HepG2 (cell line): ENCODE measurements at regions not wholly inside any gene's neighbourhood (a gene's known extent, or its start where the extent isn't known, plus 50 kb on each side); places are given as distances from the start of the nearest gene placed in this dataset.

Experiments
- ATAC-seq: fragments of 200-7000 bp; cut with Tn5 transposase; 3 replicates; pipeline ENCODE4 v1.9.1; 2020; ENCODE audit warnings: mild to moderate bottlenecking, moderate library complexity
- BruUV-seq: library from RNA; stranded (reverse); fragments of 400-500 nt; replicated peaks from 2 replicates; lab custom pipeline; 2021; lab: Mats Ljungman, UMichigan
- CTCF ChIA-PET: fragments of 300-600 bp; formaldehyde crosslinking; extraction: SDS; loops from one replicate; lab custom pipeline; 2021; ENCODE audit warnings: low total read pairs, inconsistent platforms, low intra/inter-chr PET ratio; lab: Yijun Ruan, JAX
- POLR2A ChIA-PET: fragments of 350-600 bp; sonication (Branson Sonifier 250); formaldehyde crosslinking; loops from one replicate; lab custom pipeline; 2020; ENCODE audit warnings: antibody characterized with exemption, inconsistent platforms; lab: Yijun Ruan, JAX
- DNase-seq: peaks from one replicate; pipeline ENCODE4 v3.0.0-alpha.2; 2015; ENCODE audit warnings: low spot score
- FAIRE-seq: peaks from 3 replicates; lab custom pipeline; 2011; peaks lifted over from hg19 to GRCh38; lab: Jason Lieb, UNC
- H2AFZ ChIP-seq: one replicate; pipeline ENCODE4 v1.6.1; 2011; ENCODE audit warnings: low read length, inconsistent platforms
- H3K27ac ChIP-seq: fragments of 300-600 bp; 3 replicates; pipeline ENCODE4 v1.8.0; 2011; ENCODE audit warnings: mixed run types, mild to moderate bottlenecking, mixed read lengths, low read length, inconsistent platforms; ENCODE audit not compliant: insufficient read depth; ENCODE audit errors: extremely low read length
- H3K27me3 ChIP-seq, 2 experiments: fragments of 200-600 bp in 1 of 2; 2 replicates in 1 of 2; 3 replicates in 1 of 2; pipeline versions ENCODE4 v1.6.0 to v1.8.0; 2011; ENCODE audit warnings: low read length in 2 of 2, mild to moderate bottlenecking in 2 of 2, moderate library complexity in 2 of 2, inconsistent platforms in 1 of 2; ENCODE audit not compliant: insufficient read depth in 2 of 2, control insufficient read depth in 1 of 2
- H3K36me3 ChIP-seq, 2 experiments: fragments of 200-600 bp in 1 of 2; replicated peaks in 1 of 2; 2 replicates in 1 of 2; 3 replicates in 1 of 2; pipeline versions ENCODE4 v1.5.1 to v1.8.0; 2011; ENCODE audit warnings: low read length in 2 of 2, inconsistent platforms in 1 of 2; ENCODE audit not compliant: insufficient read depth in 2 of 2, control insufficient read depth in 1 of 2
- H3K4me1 ChIP-seq: 2 replicates; pipeline ENCODE4 v1.5.1; 2012; ENCODE audit warnings: low read length, inconsistent platforms; ENCODE audit not compliant: insufficient read depth
- H3K4me2 ChIP-seq: 2 replicates; pipeline ENCODE4 v1.6.0; 2011; ENCODE audit warnings: low read depth, low read length, inconsistent platforms
- H3K4me3 ChIP-seq, 3 experiments: fragments of 200-600 bp in 1 of 3; sonication (generic), shearing (Covaris generic) in 1 of 3; replicated peaks in 1 of 3; 2 replicates each; pipeline ENCODE4 v1.5.1; 2011 to 2016; ENCODE audit warnings: low read length in 3 of 3, inconsistent platforms in 2 of 3, low read depth in 2 of 3, mild to moderate bottlenecking in 2 of 3, control low read depth in 1 of 3, mixed read lengths in 1 of 3; ENCODE audit not compliant: insufficient read depth in 1 of 3
- H3K79me2 ChIP-seq: one replicate; pipeline ENCODE4 v1.6.1; 2011; ENCODE audit warnings: low read length, inconsistent platforms; ENCODE audit not compliant: insufficient read depth
- H3K9ac ChIP-seq: 2 replicates; pipeline ENCODE4 v1.6.0; 2011; ENCODE audit warnings: mild to moderate bottlenecking, low read depth, low read length, inconsistent platforms; ENCODE audit not compliant: insufficient read depth
- H3K9me3 ChIP-seq: 2 replicates; pipeline ENCODE4 v1.5.1; 2012; ENCODE audit warnings: mild to moderate bottlenecking, low read length
- H4K20me1 ChIP-seq: 2 replicates; pipeline ENCODE4 v1.6.0; 2011; ENCODE audit warnings: inconsistent platforms, mild to moderate bottlenecking, low read length, moderate library complexity; ENCODE audit not compliant: insufficient read depth
- ARID2 ChIP-seq: sonication (generic); formaldehyde crosslinking; IDR thresholded peaks from 2 replicates; pipeline ENCODE4 v1.8.1; 2022; ENCODE audit warnings: mild to moderate bottlenecking, missing genetic modification reagents, borderline replicate concordance
- MTA3 ChIP-seq: sonication (generic); formaldehyde crosslinking; IDR thresholded peaks from 2 replicates; pipeline ENCODE4 v1.4.0; 2020; ENCODE audit warnings: missing genetic modification reagents
- PAF1 ChIP-seq: IDR thresholded peaks from 2 replicates; pipeline ENCODE4 v1.6.1; 2016; ENCODE audit warnings: missing genetic modification reagents, missing compliant biosample characterization
- SOX13 ChIP-seq, 3 experiments: fragments of 450-650 bp in 1 of 3; sonication (generic) in 1 of 3; formaldehyde crosslinking in 1 of 3; IDR thresholded peaks in 2 of 3; conservative IDR thresholded peaks in 1 of 3; 2 replicates each; pipeline versions ENCODE4 v1.5.0 to v1.6.1; 2016 to 2020; ENCODE audit warnings: antibody characterized with exemption in 1 of 3, mild to moderate bottlenecking in 1 of 3, missing compliant biosample characterization in 1 of 3, missing genetic modification reagents in 1 of 3, moderate library complexity in 1 of 3
- SRSF1 ChIP-seq: fragments of 200-400 bp; formaldehyde crosslinking; optimal IDR thresholded peaks from 2 replicates; pipeline ENCODE3; 2017; ENCODE audit warnings: mild to moderate bottlenecking, low read depth, low read length, moderate library complexity
- TGIF2 ChIP-seq: IDR thresholded peaks from 2 replicates; pipeline ENCODE4 v1.6.1; 2016; ENCODE audit warnings: control low read depth, missing compliant biosample characterization
- WIZ ChIP-seq: sonication (generic); formaldehyde crosslinking; IDR thresholded peaks from 2 replicates; pipeline ENCODE4 v1.5.1; 2020; ENCODE audit warnings: mild to moderate bottlenecking, missing genetic modification reagents
- ZBTB4 ChIP-seq: sonication (generic); formaldehyde crosslinking; IDR thresholded peaks from 2 replicates; pipeline ENCODE4 v1.4.0; 2020; ENCODE audit warnings: missing genetic modification reagents, mild to moderate bottlenecking, borderline replicate concordance
- ZNF143 ChIP-seq: sonication (generic); formaldehyde crosslinking; IDR thresholded peaks from 2 replicates; pipeline ENCODE4 v1.4.0; 2020; ENCODE audit warnings: missing genetic modification reagents
- ZNF430 ChIP-seq: sonication (generic); formaldehyde crosslinking; IDR thresholded peaks from 2 replicates; pipeline ENCODE4 v1.9.0; 2021; ENCODE audit warnings: mild to moderate bottlenecking, missing genetic modification reagents
- ZNF713 ChIP-seq: sonication (generic); formaldehyde crosslinking; IDR thresholded peaks from 2 replicates; pipeline ENCODE4 v1.4.0; 2020; ENCODE audit warnings: mild to moderate bottlenecking, missing genetic modification reagents
- ZNF790 ChIP-seq: sonication (generic); formaldehyde crosslinking; IDR thresholded peaks from 2 replicates; pipeline ENCODE4 v1.8.0; 2022; ENCODE audit warnings: missing genetic modification reagents, mild to moderate bottlenecking, borderline replicate concordance
- WGBS: methylation state at CpG from one replicate; pipeline ENCODE4 v1.1.6; 2017; ENCODE audit warnings: low lambda C conversion rate; 5-methylcytosine and 5-hydroxymethylcytosine counted together
- in situ Hi-C: cut with HindIII; loops from 2 replicates; pipeline ENCODE4 v1.10.0; 2017; ENCODE audit warnings: low pct_unique_long_range_greater_than_20kb; ENCODE audit not compliant: extremely low pct_ligation_motif_present
- intact Hi-C: fragments of 100-400 bp; cut with micrococcal nuclease; formaldehyde crosslinking; loops from one replicate; pipeline ENCODE4 v1.10.0; 2022; ENCODE audit not compliant: unreplicated experiment
- TF ChIP-seq, protein P1 (sequence below): sonication (generic); formaldehyde crosslinking; IDR thresholded peaks from 2 replicates; pipeline ENCODE4 v1.9.0; 2021; ENCODE audit warnings: missing genetic modification reagents, borderline replicate concordance

- Histone ChIP-seq H3K36me3 (no peaks in the 10 kb centered on the region), H3K4me1 (no peaks in the 10 kb centered on the region), H3K9me3 (no peaks in the 10 kb centered on the region), H3K27me3 (no peaks in the 10 kb centered on the region; a peak in 1 of 5 replicates), H3K27ac (no peak overlapping the region), H3K4me3 (no peak overlapping the region), H3K4me2 (no peak overlapping the region), H3K79me2 (no peaks in the 10 kb centered on the region), H3K9ac (no peak overlapping the region), H2AFZ (no peak overlapping the region), H4K20me1 (no peaks in the 10 kb centered on the region)
- no peak for DNase-seq
- CTCF ChIA-PET = no interaction called here
- WGBS = 0% methylated on average over 3 of the region's 3 CpGs
- TF ChIP-seq ZNF430 (CRISPR knock-in tag) = no peak
- no peak for TF ChIP-seq WIZ (CRISPR knock-in tag)
- no peak for TF ChIP-seq ARID2 (CRISPR knock-in tag)
- TF ChIP-seq ZNF790 = no peak
- no peak for TF ChIP-seq SRSF1
- TF ChIP-seq, protein P1, sequence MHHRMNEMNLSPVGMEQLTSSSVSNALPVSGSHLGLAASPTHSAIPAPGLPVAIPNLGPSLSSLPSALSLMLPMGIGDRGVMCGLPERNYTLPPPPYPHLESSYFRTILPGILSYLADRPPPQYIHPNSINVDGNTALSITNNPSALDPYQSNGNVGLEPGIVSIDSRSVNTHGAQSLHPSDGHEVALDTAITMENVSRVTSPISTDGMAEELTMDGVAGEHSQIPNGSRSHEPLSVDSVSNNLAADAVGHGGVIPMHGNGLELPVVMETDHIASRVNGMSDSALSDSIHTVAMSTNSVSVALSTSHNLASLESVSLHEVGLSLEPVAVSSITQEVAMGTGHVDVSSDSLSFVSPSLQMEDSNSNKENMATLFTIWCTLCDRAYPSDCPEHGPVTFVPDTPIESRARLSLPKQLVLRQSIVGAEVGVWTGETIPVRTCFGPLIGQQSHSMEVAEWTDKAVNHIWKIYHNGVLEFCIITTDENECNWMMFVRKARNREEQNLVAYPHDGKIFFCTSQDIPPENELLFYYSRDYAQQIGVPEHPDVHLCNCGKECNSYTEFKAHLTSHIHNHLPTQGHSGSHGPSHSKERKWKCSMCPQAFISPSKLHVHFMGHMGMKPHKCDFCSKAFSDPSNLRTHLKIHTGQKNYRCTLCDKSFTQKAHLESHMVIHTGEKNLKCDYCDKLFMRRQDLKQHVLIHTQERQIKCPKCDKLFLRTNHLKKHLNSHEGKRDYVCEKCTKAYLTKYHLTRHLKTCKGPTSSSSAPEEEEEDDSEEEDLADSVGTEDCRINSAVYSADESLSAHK (CRISPR knock-in tag) = no peak
- no peak for TF ChIP-seq ZNF143 (CRISPR knock-in tag)
- no peak for TF ChIP-seq PAF1
- no peak for TF ChIP-seq MTA3 (CRISPR knock-in tag)
- no peak for TF ChIP-seq ZBTB4 (CRISPR knock-in tag)
- no peak for TF ChIP-seq ZNF713 (CRISPR knock-in tag)
- no peak for TF ChIP-seq TGIF2
- no peak for TF ChIP-seq SOX13 (IDR thresholded peaks at IDR 0.05)
- TF ChIP-seq SOX13 (CRISPR knock-in tag; conservative IDR thresholded peaks at IDR 0.05 in 1 of 2, IDR thresholded peaks at IDR 0.05 in 1 of 2) = no peak
- no peak for ATAC-seq
- no peak for FAIRE-seq
- in situ Hi-C loops (no loop called here), intact Hi-C loops (no loop called here)
- POLR2A ChIA-PET = no interaction called here
- BruUV-seq = no TSS peak
Measured at GRCh38 chr4:84434344-84434743, 64.7 kb downstream of the NKX6-1 start.
